Head of caudate nucleus (tissue), 42 donors: ENCODE measurements at regions not wholly inside any gene's neighbourhood (a gene's known extent, or its start where the extent isn't known, plus 50 kb on each side); places are given as distances from the start of the nearest gene placed in this dataset.

Experiments
- DNase-seq, 42 donors: peaks; one replicate each; pipeline versions ENCODE4 v3.0.0 to v3.0.0-alpha.2; 2020 to 2021; ENCODE audit warnings: mixed read lengths in 7 of 42
- intact Hi-C: fragments of 100-400 bp; cut with DNase I; formaldehyde crosslinking; loops from one replicate; pipeline ENCODE4 v1.15.0; 2022

- DNase-seq = no peak
- intact Hi-C loops = no loop called here
Measured at GRCh38 chr4:137630252-137630651, 98.0 kb upstream of the PCDH18 start.

- no peak for DNase-seq
Measured at GRCh38 chr4:137627739-137628460, 95.6 kb upstream of the PCDH18 start.

DNA sequence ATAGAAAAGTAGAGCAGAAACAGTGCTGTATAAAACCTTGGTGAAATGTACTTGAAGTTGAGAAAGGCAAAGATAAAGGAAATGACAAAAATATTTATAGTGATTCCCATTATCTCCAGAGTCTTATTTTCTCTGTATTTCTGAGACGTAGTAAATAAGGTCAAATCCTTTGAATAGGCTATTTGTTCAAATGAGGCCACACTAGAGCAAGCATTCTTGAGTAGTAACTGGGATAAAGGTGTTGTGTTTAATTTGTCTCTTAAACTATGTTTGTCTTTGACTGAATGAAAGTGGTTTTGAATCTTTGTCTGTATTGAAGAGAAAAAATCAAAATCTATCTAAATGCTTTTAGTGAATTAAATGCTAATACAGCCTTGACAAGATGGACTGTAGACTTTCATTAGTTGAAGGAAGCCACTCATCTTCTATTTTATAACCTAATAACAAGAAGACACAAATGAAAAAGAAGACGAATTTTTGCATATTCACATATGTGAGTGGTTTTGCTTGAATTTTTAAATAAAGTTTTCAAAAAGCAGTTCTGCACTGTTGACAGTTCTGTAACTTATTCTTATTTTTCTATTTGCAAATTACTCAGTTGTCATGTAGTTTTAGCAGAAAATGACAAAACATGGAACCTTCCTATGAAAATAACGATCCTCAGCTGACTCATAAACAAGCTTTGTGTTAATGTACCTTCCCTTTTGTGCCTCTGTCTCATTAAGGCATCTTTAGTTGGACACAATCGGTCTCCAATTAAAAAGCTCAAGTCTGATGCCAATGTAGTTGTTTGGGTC, 94.8 kb upstream of the PCDH18 start:
- intact Hi-C loops = no loop called here
- DNase-seq = no peak

More at GRCh38 chr4:137627739-137628460, 95.6 kb upstream of the PCDH18 start:
- intact Hi-C loops = no loop called here

GRCh38 chr4:137623013-137623412, 90.7 kb upstream of the PCDH18 start:
- intact Hi-C loops = no loop called here
- DNase-seq = no peak

GRCh38 chr4:137621056-137621455, 88.8 kb upstream of the PCDH18 start:
- no peak for DNase-seq
- intact Hi-C loops = no loop called here

GRCh38 chr4:137614491-137614890, 82.2 kb upstream of the PCDH18 start:
- no peak for DNase-seq
- intact Hi-C loops = no loop called here

- no peak for DNase-seq
- intact Hi-C loops = no loop called here
Measured at GRCh38 chr4:137611998-137612700, 79.9 kb upstream of the PCDH18 start.

DNA sequence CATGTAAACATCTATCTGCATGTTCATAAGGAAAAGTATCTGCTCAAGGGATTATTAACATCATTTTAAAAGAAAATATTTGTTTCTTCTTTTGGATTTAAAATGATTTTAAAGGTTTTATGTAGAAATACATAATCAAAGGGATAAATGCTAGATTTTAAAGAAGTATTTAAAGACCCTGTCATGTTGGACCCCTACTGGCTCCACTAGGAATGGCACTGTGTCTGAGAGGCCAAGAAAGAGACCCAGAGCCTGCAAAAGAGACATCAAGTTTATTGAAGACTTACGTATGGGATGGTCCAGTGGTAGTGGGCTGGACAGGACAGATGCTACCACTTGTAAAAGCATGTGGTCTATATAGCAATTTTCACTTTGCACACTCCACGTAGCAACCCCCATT, 78.7 kb upstream of the PCDH18 start:
- no peak for DNase-seq
- intact Hi-C loops = no loop called here

DNA sequence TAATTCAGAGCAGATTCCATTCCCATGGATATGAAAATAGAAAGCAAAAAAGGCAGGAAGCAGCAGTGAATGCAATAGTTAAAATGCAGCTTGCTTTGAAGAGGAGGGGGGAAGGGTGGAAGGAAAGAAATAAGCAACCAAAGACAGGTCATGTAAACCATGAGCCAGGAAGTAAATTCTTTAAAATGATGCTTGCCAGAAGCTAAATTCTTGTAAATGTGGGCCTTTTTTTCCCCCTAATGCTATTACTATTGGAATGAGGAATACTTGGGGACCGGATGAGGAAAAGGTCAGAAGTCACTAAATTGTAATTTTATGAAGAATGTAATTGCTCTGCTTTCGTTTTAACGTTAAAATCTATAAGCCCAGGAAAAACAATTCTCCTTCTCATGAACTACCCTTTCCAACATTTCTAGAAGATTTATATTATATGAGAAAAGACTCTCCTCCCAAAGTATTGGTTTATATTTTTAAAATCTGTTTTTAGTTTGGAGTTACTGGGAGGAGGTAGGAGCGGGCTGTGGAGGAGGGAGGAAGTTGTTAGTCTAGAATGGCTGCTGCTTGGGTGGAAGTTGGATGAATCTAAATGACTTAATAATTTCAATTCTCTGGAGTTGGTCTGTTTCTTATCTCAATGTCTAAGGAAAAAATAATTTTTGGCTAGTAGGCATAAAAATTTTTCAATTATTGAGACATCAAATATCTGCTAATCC, 77.6 kb upstream of the PCDH18 start:
- no peak for DNase-seq
- intact Hi-C loops = no loop called here

DNA sequence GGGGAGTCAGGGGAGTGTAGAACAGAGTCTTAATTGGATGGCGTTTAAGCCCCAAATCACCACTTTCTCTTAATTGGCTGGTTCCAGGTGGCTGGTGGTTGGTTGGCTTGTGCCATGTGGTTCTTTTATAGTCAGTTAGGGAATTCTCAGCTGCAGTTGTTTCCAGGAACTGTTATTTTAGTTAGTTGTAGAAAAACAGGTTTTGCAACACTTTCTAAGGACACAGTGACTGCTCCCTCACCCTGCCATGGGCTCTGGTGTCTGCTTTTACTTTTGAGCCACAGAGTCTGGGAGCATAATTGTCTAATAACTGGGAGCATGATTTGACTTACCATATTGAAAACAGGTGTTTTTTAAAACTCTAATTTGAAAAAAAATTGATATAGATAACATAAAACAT, 75.8 kb upstream of the PCDH18 start:
- no peak for DNase-seq
- intact Hi-C loops = no loop called here

DNA sequence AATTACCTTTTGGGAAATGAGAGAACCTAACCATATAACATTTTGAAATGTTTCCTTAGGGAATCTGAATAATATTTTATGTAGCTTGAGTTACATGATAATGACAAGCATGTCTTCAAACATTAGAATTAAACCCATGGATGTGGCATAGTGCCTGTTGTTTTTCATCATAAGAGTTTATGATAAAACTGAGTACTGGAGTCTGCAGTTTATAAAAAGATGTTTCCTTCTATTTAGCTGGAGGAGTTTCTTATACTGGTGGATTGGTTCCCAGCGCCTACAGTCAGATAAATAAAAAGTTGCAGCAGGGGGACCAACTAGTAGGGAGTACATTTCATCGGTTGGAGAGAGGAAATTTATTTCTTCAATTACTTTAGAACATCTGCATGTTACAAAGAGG, 70.1 kb upstream of the PCDH18 start:
- intact Hi-C loops = no loop called here
- no peak for DNase-seq

DNA sequence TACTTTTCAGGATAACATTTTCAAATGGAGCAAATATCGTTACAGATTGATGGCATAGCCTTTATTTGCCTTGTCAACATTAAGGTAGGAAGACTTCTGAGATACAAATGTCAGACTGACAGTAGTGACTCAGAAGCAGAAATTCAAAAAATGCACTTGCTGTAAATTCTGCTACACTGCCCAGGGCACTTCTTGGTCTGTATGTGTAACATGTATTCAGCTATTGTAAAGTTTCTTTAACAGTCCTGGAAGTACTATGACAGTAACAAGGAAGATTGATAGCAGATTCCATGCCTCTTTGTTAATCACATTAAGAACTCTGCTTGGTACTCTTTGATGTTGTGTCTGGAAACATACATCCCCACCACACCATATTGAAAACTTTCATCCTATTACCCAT, 69.6 kb upstream of the PCDH18 start:
- DNase-seq = no peak
- intact Hi-C loops = no loop called here

DNA sequence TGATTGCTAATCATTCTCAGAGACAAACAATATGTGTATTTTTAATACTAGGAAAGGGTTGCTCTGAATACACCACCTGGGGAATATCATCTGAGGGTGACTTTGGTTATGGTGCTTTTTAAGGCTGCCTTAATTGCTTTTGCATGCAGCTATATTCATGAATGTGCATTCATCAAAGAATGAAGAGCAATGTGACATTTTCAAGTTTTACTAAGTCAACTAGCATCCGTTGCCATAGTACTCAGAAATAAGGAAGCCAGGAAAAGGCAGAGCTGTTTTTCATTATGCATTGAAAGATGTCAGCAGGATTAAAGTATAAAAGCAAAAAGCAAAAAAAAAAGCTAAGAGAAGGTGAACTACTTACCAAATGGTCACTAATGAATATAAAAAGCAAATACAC, 67.4 kb upstream of the PCDH18 start:
- intact Hi-C loops = no loop called here
- no peak for DNase-seq

GRCh38 chr4:137597752-137598430, 65.6 kb upstream of the PCDH18 start:
- intact Hi-C loops = no loop called here
- DNase-seq = no peak

DNA sequence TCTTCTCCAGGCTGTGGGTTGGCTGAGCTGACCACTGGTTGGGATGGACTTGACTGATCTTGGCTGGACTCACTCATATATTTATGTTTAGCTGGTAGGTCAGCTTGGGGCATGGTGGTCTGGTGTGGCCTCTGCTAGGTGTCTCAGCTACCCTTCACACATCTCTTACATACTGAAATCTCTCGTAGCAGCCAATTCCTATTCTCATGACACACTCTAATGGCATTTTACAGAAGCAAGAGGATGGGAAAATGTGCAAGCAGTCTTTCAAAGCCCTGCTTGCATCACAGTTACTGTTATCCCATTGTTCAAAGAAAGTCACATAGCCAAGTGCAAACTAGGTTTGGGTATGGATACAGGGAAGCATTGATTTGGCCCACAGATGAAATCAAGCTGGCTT, 55.5 kb upstream of the PCDH18 start:
- intact Hi-C loops = no loop called here
- no peak for DNase-seq

- DNase-seq = no peak
- intact Hi-C loops = no loop called here
Measured at GRCh38 chr4:137583671-137584070, 51.4 kb upstream of the PCDH18 start.
